ENCODE measurements at regions not wholly inside any gene's neighbourhood (a gene's known extent, or its start where the extent isn't known, plus 50 kb on each side); places are given as distances from the start of the nearest gene placed in this dataset.
A peak's percentile ranks its signal among the peaks of the same experiment; 100 is the strongest.
"Not testable (repeated sequence)": the region's sequence is repeated elsewhere in the genome, so short reads cannot be mapped to it uniquely, and the experiment has no call there.

DNA sequence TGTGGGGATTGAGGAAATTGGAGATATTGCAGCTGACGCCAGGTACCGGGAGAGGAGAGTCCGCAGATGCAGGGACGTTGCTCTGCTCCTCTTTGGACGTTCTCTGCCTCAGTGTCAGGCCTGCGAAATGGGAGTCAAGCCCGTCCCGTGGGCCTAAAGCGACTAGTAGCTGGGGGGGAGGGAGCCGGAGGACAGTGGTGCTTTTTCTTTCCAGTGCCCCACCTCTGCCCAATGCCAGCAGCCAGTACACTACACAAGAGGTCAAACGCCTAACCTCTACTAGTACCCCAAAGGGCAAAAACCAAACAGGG, 413.6 kb upstream of the ESRRG start:
- TF ChIP-seq, protein P1, sequence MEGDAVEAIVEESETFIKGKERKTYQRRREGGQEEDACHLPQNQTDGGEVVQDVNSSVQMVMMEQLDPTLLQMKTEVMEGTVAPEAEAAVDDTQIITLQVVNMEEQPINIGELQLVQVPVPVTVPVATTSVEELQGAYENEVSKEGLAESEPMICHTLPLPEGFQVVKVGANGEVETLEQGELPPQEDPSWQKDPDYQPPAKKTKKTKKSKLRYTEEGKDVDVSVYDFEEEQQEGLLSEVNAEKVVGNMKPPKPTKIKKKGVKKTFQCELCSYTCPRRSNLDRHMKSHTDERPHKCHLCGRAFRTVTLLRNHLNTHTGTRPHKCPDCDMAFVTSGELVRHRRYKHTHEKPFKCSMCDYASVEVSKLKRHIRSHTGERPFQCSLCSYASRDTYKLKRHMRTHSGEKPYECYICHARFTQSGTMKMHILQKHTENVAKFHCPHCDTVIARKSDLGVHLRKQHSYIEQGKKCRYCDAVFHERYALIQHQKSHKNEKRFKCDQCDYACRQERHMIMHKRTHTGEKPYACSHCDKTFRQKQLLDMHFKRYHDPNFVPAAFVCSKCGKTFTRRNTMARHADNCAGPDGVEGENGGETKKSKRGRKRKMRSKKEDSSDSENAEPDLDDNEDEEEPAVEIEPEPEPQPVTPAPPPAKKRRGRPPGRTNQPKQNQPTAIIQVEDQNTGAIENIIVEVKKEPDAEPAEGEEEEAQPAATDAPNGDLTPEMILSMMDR (IDR thresholded peaks at IDR 0.05; ENCODE audit: low read depth, low read length), result no peak

DNA sequence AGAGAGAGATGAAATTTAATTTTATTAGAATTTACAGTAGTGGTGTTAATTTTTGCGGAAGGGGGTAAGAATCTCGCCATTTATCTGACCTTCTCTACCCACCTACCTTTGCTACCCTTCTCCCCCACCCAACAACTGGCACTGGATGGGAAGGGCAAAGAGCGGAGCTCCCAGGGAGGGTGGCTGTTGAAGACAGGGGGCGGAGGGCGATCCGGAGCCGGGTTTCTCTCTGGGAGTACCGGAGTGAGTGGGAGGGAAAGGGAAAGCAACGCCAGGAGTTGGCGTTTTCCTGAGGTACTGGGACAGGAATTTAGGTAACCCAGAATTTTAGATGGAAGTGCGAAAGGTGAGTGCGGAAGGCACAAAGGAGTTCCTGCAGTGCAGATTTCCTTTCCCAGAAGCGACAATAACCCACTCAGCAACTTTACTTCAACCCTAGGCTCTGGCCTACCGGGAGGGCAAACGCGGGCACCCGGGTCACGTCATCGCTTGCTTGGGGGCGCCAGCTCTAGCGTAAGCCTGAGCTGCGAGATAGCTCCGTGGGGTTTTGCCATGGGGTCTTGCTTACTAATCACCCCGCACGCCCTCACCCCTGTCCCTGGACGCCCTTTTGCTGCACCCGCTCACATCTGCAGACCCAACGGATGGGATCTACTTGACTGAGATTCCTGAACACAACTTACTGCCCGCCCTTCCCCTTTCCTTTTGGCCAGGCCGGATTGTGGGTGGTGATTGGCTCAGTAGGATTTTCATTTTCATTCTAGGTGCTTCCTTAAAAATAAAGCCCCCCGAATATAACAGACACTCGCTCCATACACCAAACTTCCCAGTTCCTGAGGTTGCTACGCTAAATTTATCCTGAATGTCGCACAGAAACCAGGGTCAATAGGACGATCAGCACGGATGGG, 413.0 kb upstream of the ESRRG start:
- peak overlapping the region; percentile 56 for H3K4me3 ChIP-seq (ENCODE audit: low read depth, low read length)
- TF ChIP-seq, protein P1 (IDR thresholded peaks at IDR 0.05; ENCODE audit: low read depth, low read length), result no peak

More for the DNA sequence above, 413.6 kb upstream of the ESRRG start:
- H3K4me3 ChIP-seq (ENCODE audit: low read depth, low read length), result no peak overlapping the region

DNA sequence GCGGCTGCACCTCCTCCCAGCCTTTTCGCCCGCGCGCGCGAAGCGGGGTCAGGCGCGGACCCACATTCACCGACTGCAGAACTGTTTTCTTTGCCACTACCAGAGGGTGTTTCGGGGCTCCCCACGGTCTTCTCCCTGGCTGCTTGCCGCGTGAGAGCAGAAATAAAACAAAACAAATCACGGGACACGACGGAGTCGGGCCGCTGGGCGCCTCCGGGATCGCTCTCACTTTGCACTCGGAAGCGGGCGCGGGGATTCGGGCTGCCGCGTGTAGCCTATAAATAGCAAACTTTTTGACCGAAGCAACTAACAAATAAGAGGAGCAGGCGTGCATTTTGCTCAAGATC, 412.3 kb upstream of the ESRRG start:
- H3K4me3 ChIP-seq (ENCODE audit: low read depth, low read length), result peak overlapping the region; percentile 56
- TF ChIP-seq, protein P1 (IDR thresholded peaks at IDR 0.05; ENCODE audit: low read depth, low read length), result no peak

DNA sequence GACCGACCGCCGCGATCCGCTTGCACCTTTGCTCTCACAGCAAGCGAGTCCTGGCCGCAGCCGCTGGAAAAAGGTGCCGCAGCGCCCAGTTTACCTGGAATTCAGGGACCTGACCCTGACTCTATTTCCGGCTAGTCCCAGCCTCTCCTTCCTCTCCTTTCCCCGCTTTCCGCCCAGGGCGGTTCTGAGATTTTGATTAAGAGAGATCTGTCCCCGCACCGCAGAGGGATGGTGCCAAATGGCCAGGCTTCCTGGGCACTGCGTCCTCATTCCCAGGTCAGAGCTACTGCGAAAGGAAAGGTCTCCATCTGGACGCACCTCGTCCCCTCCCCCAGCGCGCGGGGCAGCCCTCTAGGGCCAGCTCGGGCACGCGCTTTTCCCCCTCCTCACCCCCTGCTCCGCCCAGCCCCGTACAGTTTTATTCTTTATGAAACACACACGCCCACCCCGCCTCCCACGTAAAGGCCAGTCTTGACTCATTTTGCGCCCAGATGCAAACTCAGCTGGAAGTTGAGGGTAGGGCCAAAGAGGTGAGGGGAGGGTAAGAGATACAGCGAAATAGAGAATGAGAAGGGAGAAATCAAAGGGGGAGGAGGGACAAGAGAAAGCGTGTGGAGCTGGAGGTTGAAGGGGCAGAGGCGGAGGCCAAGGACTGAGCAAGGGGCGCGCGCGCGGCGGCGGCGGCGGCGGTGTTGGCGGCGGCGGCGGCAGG, 411.8 kb upstream of the ESRRG start:
- peak overlapping the region; percentile 56 for H3K4me3 ChIP-seq (ENCODE audit: low read depth, low read length)
- TF ChIP-seq, protein P1 (IDR thresholded peaks at IDR 0.05; ENCODE audit: low read depth, low read length), result no peak

DNA sequence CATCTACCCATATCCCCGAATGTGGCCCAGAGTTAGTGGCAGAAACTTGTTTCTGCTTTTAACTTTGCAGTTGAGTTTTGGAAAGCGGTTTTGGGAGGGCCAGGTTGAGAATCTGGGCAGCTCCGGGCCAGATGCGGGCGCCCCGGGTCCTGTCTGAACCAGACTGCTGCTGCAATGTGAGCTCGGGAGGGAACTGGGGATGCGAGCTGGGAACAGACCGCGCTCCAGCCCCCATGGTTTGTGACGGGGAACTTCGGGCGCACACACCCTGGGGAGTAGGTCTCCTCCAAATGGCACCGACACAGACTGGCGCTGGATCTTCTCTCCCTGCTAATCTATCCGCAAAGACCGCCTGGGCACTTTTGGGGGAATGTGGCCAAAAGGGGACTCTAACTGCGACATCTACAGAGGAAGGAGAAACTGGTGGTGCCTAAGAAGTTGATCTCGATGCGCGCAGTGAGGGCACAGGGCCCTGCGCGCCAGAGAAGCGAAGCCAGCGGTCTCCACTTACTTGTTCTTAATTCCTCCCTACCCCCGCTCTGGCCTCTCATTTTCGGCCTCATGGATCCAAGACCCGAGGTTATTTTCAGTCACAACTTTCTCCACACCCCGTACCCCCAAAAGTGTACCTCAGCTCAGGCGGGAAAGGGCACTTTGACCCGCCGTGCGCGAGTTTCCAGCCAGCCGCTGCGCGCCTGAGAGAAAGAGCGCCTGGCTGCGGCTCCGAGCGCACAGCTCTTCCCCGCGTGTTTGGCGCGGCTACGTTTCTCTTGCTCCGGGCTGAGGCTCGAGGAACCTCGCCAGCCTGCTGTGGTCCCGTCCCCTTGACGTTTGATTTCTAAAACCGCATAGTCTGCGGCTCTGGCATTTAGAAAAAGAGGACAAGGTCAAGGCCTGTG, 411.0 kb upstream of the ESRRG start:
- H3K4me3 ChIP-seq (ENCODE audit: low read depth, low read length), result no peak overlapping the region; the same call in 1 of the 2 replicates

DNA sequence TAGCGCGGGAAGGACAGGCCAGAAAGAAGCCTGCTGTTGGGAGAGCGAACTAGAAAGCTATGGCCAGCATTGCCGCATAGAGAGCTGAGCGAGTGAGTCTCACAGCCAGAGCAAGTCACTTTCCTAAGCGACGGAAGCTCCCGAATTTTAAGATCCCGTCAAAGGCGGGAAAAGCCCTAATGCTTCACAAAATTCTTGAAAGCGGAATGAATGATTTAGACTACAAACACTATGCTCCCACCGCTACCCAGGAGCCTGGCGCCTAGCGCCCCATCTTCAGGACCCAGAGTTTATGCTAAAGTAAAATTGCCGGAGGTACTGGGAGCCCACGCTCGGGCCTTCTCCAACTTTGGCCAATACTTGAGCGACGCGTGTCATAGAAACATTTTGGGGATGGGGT, 409.9 kb upstream of the ESRRG start:
- no peak overlapping the region for H3K4me3 ChIP-seq (ENCODE audit: low read depth, low read length)
- TF ChIP-seq, protein P1 (IDR thresholded peaks at IDR 0.05; ENCODE audit: low read depth, low read length), result no peak

More for the DNA sequence above, 411.0 kb upstream of the ESRRG start:
- TF ChIP-seq, protein P1 (IDR thresholded peaks at IDR 0.05; ENCODE audit: low read depth, low read length), result no peak

DNA sequence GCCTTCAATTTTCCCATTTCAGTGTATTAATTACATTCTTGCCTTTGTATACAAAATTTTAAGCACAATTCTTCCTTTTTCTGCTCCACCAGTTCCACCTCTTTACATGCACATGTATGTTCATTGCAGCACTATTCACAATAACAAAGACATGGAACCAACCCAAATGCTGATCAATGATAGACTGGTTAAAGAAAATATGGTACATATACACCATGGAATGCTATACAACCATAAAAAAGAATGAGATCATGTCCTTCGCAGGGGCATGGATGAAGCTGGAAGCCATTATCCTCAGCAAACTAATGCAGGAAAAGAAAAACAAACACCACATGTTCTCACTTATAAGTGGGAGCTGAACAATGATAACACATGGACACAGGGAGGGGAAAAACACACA, 400.1 kb upstream of the ESRRG start:
- H3K4me3 ChIP-seq (ENCODE audit: low read depth, low read length), result not testable (repeated sequence)

Data from WI38 (cell line).